ENCODE measurements at regions not wholly inside any gene's neighbourhood (a gene's known extent, or its start where the extent isn't known, plus 50 kb on each side); places are given as distances from the start of the nearest gene placed in this dataset.

- TF ChIP-seq, protein P1, sequence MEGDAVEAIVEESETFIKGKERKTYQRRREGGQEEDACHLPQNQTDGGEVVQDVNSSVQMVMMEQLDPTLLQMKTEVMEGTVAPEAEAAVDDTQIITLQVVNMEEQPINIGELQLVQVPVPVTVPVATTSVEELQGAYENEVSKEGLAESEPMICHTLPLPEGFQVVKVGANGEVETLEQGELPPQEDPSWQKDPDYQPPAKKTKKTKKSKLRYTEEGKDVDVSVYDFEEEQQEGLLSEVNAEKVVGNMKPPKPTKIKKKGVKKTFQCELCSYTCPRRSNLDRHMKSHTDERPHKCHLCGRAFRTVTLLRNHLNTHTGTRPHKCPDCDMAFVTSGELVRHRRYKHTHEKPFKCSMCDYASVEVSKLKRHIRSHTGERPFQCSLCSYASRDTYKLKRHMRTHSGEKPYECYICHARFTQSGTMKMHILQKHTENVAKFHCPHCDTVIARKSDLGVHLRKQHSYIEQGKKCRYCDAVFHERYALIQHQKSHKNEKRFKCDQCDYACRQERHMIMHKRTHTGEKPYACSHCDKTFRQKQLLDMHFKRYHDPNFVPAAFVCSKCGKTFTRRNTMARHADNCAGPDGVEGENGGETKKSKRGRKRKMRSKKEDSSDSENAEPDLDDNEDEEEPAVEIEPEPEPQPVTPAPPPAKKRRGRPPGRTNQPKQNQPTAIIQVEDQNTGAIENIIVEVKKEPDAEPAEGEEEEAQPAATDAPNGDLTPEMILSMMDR (IDR thresholded peaks at IDR 0.05; ENCODE audit: insufficient read depth, low read length, poor library complexity, severe bottlenecking): no peak
- no peak for TF ChIP-seq EZH2phosphoT487 (conservative IDR thresholded peaks at IDR 0.05; ENCODE audit: low read length)
Measured at GRCh38 chr2:21993002-21993401, 869.2 kb downstream of the TDRD15 start.
